HepG2 (cell line): ENCODE measurements at regions not wholly inside any gene's neighbourhood (a gene's known extent, or its start where the extent isn't known, plus 50 kb on each side); places are given as distances from the start of the nearest gene placed in this dataset.

Source experiments
- RXRB ChIP-seq: IDR thresholded peaks from 2 replicates; pipeline ENCODE4 v1.6.1; 2016; ENCODE audit warnings: borderline replicate concordance, missing genetic modification reagents, missing compliant biosample characterization
- ZNF614 ChIP-seq: IDR thresholded peaks from 2 replicates; pipeline ENCODE4 v1.6.1; 2018; ENCODE audit warnings: missing biosample characterization, missing genetic modification reagents, inconsistent platforms, borderline replicate concordance
- TF ChIP-seq, protein P1 (sequence below): sonication (generic); formaldehyde crosslinking; IDR thresholded peaks from 2 replicates; pipeline ENCODE4 v1.5.0; 2020; ENCODE audit warnings: mild to moderate bottlenecking, missing genetic modification reagents, borderline replicate concordance
- TF ChIP-seq, protein P2 (sequence below): sonication (generic); formaldehyde crosslinking; IDR thresholded peaks from 2 replicates; pipeline ENCODE4 v1.4.0; 2020; ENCODE audit warnings: mild to moderate bottlenecking, missing genetic modification reagents

DNA sequence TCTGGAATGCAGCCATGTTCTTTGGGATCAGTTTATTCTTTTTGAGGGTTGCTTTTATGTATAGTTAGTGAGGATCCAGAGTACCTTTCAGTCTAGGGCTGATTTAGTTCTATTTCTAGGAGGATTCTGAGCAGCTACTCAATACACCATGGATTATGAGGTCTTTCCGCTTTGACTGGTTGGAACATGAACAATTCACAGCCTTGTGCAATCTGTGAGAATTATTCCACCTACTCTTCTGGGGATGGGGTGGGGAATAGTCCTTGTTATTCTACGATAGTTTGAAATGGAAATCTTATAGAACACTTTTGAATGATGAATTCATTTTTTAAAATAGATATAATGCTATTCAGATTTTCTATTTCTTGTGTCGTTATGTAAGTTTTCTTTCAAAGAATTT lies 212.3 kb upstream of the ARRDC3 start (continued):
- TF ChIP-seq, protein P1, sequence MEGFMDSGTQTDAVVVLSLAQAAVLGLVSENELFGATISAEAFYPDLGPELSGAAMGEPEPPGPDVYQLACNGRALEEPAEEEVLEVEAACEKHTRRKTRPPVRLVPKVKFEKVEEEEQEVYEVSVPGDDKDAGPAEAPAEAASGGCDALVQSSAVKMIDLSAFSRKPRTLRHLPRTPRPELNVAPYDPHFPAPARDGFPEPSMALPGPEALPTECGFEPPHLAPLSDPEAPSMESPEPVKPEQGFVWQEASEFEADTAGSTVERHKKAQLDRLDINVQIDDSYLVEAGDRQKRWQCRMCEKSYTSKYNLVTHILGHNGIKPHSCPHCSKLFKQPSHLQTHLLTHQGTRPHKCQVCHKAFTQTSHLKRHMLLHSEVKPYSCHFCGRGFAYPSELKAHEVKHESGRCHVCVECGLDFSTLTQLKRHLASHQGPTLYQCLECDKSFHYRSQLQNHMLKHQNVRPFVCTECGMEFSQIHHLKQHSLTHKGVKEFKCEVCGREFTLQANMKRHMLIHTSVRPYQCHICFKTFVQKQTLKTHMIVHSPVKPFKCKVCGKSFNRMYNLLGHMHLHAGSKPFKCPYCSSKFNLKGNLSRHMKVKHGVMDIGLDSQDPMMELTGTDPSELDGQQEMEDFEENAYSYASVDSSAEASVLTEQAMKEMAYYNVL, result no peak
- TF ChIP-seq, protein P2, sequence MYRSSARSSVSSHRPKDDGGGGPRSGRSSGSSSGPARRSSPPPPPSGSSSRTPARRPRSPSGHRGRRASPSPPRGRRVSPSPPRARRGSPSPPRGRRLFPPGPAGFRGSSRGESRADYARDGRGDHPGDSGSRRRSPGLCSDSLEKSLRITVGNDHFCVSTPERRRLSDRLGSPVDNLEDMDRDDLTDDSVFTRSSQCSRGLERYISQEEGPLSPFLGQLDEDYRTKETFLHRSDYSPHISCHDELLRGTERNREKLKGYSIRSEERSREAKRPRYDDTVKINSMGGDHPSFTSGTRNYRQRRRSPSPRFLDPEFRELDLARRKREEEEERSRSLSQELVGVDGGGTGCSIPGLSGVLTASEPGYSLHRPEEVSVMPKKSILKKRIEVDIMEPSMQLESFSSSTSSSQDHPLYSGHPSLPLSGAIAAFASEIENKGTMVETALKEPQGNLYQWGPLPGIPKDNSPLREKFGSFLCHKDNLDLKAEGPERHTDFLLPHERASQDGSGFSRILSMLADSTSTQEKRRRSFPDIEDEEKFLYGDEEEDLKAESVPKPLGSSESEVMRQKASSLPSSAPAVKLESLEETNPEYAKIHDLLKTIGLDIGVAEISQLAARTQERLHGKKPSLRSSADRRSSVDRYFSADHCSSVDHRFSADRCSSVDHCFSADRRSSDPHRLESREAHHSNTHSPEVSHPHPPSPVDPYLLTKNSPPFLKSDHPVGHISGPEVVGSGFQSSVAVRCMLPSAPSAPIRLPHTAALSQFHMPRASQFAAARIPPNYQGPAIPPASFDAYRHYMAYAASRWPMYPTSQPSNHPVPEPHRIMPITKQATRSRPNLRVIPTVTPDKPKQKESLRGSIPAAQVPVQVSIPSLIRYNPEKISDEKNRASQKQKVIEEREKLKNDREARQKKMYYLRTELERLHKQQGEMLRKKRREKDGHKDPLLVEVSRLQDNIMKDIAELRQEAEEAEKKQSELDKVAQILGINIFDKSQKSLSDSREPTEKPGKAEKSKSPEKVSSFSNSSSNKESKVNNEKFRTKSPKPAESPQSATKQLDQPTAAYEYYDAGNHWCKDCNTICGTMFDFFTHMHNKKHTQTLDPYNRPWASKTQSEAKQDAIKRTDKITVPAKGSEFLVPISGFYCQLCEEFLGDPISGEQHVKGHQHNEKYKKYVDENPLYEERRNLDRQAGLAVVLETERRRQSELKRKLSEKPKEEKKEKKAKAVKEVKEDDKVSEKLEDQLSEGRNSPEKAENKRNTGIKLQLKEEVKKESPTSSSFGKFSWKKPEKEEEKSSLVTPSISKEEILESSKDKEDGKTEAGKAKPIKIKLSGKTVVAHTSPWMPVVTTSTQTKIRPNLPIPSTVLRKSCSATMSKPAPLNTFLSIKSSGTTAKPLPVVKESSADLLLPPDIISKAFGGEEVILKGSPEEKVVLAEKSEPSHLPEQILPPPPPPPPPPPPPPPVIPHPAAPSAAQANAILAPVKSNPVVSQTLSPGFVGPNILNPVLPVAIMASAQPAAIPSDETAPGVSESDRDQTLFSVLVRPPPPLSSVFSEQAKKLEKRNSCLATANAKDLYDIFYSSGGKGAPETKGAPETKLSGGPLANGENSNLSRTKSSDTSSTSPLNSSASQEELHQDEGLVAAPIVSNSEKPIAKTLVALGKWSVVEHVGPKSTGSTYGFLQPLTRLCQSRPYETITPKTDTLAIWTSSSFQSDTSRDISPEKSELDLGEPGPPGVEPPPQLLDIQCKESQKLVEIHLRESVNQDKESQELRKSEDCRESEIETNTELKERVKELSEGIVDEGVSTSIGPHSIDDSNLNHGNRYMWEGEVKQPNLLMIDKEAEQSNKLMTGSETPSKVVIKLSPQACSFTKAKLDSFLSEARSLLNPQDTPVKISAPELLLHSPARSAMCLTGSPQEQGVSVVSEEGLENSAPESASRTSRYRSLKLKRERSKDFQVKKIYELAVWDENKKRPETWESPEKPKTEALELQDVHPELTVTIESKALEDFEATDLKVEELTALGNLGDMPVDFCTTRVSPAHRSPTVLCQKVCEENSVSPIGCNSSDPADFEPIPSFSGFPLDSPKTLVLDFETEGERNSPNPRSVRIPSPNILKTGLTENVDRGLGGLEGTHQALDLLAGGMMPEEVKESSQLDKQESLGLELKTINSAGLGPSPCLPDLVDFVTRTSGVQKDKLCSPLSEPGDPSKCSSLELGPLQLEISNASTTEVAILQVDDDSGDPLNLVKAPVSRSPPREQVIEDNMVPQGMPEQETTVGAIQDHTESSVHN (CRISPR knock-in tag), result no peak
- TF ChIP-seq RXRB (CRISPR knock-in tag) (no peak), ZNF614 (CRISPR knock-in tag) (no peak)
